DOHH2 (cell line): ENCODE measurements at regions not wholly inside any gene's neighbourhood (a gene's known extent, or its start where the extent isn't known, plus 50 kb on each side); places are given as distances from the start of the nearest gene placed in this dataset.

Experiments
- CTCF ChIP-seq: fragments of 200-600 bp; sonication (generic); IDR thresholded peaks from one replicate; pipeline ENCODE4 v1.5.1; 2014; ENCODE audit warnings: antibody characterized with exemption, mild to moderate bottlenecking, low read depth, low read length; ENCODE audit not compliant: poor library complexity, severe bottlenecking
- EZH2phosphoT487 ChIP-seq: fragments of 200-600 bp; sonication (generic); IDR thresholded peaks from 2 replicates; pipeline ENCODE4 v1.6.1; 2017; ENCODE audit warnings: borderline replicate concordance, mild to moderate bottlenecking, antibody characterized with exemption, low read length, moderate library complexity, mixed read lengths

GRCh38 chr5:98425640-98426039, 347.8 kb upstream of the RGMB start:
- TF ChIP-seq CTCF (no peak), EZH2phosphoT487 (no peak)
